ENCODE measurements at regions not wholly inside any gene's neighbourhood (a gene's known extent, or its start where the extent isn't known, plus 50 kb on each side); places are given as distances from the start of the nearest gene placed in this dataset.

- DNase-seq, result no peak
Measured at GRCh38 chr2:30371772-30372373, 75.2 kb upstream of the LCLAT1 start.

DNA sequence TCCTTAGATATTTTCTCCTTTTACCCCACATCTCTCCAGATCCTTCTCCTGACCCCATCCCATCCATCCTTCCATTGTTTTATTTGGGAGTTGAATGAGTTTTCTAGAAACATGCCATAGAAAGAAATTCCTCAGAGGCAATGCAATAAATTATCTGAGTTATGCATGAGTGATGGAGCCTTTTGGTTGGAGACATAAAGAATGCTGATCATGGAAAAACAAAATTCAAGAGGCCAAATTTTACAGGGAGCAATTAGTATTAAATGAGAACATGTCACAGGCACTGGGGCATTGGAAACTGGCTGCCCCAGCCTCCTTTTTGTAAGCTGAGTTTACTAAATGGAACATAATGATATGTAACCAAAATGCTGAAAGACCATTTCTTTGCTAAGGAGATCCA, 74.2 kb upstream of the LCLAT1 start:
- DNase-seq, result no peak

DNA sequence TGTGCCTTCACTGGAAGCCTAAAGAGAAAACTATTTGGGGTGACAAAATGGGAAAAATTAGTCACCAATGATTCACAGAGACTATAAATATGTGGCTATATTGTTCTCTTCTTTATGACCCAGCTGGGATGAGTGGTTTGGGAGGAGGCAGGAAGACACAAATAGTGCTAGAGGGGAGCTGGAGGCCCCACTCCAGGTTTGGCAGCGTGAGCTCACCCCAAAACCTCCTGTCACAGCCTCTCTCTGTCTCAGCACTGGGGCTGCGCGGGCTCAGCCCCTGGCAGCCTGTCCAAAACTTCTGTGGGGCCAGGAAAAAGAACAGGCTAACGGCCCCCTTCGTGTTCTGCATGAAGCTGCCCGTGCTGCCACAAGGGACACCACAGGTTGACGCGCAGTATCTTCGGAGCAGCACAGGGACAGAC, 73.2 kb upstream of the LCLAT1 start:
- no peak for DNase-seq

GRCh38 chr2:30374380-30374779, 72.7 kb upstream of the LCLAT1 start:
- no peak for DNase-seq

DNA sequence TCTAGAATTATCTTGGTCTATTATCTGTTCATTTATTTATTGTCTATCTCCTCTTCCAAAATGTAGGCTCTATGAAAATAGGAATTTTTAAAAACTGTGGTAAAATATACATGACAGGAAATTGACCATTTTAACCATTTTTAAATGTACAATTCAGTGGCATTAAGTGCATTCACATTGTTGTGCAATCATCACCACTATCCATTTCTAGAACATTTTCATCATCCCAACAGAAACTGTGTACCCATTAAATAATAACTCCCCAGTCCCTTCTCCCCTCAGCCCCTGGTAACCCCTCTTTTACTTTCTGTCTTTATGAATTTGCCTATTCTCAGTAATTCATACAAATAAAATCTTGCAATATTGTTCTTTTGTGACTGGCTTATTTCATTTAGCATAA, 71.1 kb upstream of the LCLAT1 start:
- DNase-seq, result no peak

DNA sequence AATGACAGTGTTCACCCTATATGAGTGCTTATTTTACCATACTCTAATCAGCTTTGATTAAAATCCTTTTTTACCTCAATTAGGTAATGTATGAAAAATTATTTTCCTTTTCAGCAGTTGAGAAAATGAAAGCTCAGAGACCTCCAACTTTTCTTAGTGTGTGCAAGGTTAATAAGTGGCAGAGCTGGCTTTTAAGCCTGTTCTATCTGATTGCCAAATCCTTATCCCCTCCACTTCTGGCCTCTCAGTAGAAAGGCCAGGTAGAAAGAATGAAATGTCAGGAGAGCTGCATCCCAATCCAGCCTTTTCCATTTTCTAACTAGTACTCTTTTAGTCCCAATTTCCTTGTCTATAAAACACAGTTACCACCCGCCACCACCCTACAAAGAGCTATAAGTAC, 67.6 kb upstream of the LCLAT1 start:
- DNase-seq, result no peak

GRCh38 chr2:30380824-30381223, 66.2 kb upstream of the LCLAT1 start:
- no peak for DNase-seq

DNA sequence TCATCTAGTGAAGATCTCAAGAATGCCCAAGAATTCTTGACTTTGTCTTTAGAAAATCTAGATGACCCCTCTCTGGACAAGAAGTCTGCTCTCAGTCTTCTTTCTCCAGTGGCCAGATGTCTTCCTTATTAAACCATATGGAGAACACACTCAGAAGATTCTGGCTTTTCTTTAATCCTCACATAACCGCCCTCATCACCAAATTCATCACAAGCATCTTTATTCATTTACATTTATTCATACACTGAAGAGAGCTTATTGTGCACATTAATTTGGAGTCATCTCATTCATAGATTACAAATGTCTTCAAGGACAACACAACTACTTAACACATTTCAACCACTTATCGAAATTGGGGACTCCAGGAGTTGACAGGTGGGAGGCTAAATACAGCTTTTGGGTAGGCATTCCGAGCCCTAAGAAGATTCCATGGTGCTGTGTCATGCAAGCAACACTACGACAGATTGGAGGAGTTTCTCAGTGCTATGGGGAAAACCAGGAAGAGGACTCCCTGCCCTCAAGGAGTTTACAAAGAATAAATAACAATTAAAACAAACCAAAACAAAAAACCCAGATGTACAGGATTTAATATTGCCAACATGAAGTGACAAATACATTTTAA, 64.8 kb upstream of the LCLAT1 start:
- peak in 1 of 3 experiments; percentile 31 for DNase-seq

GRCh38 chr2:30382995-30383394, 64.1 kb upstream of the LCLAT1 start:
- peak; percentile 62 to 97 (median 91) for DNase-seq

DNA sequence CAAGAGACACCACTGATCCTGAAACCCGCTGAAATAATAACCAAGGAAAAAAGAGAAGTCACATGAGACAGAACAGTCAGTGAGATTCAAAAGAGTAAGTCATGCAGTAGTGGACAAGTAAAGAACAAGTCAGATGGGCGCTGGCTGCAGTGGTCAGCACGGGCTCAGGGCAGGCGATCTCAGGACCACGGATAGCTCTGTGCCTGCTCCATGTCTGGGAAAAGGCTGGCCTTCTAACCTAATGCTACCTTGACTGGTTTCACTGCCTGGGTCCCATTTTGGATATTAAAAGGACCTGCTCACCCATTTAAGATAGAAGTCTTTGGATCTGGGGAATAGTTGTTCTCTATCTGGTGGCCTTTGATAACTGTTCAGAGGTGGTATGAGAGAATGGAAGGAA, 61.7 kb upstream of the LCLAT1 start:
- DNase-seq, result no peak

GRCh38 chr2:30392097-30392496, 54.9 kb upstream of the LCLAT1 start:
- no peak for DNase-seq

- peak in 2 of 3 experiments; percentile 63 to 96 for DNase-seq
Measured at GRCh38 chr2:30393510-30393909, 53.5 kb upstream of the LCLAT1 start.

- peak; percentile 9 to 89 (median 70) for DNase-seq
Measured at GRCh38 chr2:30394096-30394495, 53.0 kb upstream of the LCLAT1 start.

GRCh38 chr2:30396436-30397232, 50.4 kb upstream of the LCLAT1 start:
- no peak for DNase-seq
